Mammary epithelial cell (primary cell): ENCODE measurements at regions not wholly inside any gene's neighbourhood (a gene's known extent, or its start where the extent isn't known, plus 50 kb on each side); places are given as distances from the start of the nearest gene placed in this dataset.

Source experiments
- EZH2 ChIP-seq: IDR thresholded peaks from 2 replicates; pipeline ENCODE4 v1.6.1; 2012; ENCODE audit warnings: low read length, inconsistent platforms, borderline replicate concordance
- TF ChIP-seq, protein P1 (sequence below), 2 donors: IDR thresholded peaks in 1 of 2; conservative IDR thresholded peaks in 1 of 2; 2 replicates each; pipeline ENCODE4 v1.5.1; 2011 to 2012; ENCODE audit warnings: inconsistent platforms in 2 of 2, low read length in 2 of 2, mild to moderate bottlenecking in 2 of 2, control low read depth in 1 of 2, low read depth in 1 of 2; ENCODE audit not compliant: insufficient read depth in 1 of 2; ENCODE audit errors: extremely low read depth in 1 of 2

DNA sequence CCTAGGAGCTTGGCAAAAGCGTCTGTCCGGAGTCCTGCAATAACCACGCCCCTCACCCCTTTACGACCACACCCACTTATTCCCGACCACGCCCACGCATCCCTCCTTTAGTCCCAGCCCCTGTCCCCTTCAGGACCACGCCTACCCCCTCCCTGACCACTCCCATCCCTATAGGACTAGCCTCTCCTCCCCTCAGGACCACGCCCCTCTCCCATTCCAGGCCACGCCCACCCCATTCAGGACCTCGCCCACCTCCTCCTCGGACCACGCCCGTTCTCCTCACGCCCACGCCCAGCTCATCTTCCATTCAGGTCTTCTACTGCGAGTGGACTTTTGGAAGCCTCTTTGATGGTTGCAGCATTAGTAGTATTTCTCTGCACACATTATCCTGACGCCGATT, 131.2 kb upstream of the STX18 start:
- TF ChIP-seq EZH2 = no peak
- TF ChIP-seq, protein P1, sequence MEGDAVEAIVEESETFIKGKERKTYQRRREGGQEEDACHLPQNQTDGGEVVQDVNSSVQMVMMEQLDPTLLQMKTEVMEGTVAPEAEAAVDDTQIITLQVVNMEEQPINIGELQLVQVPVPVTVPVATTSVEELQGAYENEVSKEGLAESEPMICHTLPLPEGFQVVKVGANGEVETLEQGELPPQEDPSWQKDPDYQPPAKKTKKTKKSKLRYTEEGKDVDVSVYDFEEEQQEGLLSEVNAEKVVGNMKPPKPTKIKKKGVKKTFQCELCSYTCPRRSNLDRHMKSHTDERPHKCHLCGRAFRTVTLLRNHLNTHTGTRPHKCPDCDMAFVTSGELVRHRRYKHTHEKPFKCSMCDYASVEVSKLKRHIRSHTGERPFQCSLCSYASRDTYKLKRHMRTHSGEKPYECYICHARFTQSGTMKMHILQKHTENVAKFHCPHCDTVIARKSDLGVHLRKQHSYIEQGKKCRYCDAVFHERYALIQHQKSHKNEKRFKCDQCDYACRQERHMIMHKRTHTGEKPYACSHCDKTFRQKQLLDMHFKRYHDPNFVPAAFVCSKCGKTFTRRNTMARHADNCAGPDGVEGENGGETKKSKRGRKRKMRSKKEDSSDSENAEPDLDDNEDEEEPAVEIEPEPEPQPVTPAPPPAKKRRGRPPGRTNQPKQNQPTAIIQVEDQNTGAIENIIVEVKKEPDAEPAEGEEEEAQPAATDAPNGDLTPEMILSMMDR (conservative IDR thresholded peaks at IDR 0.05 in 1 of 2, IDR thresholded peaks at IDR 0.05 in 1 of 2; ENCODE audit: extremely low read depth in 1 of 2, insufficient read depth in 1 of 2, low read depth in 1 of 2, low read length in 2 of 2) = no peak
